Psoas muscle (tissue), 7 donors: ENCODE measurements at regions not wholly inside any gene's neighbourhood (a gene's known extent, or its start where the extent isn't known, plus 50 kb on each side); places are given as distances from the start of the nearest gene placed in this dataset.
"Not testable (repeated sequence)": the region's sequence is repeated elsewhere in the genome, so short reads cannot be mapped to it uniquely, and the experiment has no call there.

Source experiments
- ATAC-seq, 4 donors: fragments of 200-7000 bp; cut with Tn5 transposase; one replicate each; pipeline ENCODE4 v1.9.1; 2020; ENCODE audit warnings: moderate library complexity in 3 of 4, mild to moderate bottlenecking in 2 of 4
- DNase-seq, 2 donors: peaks; one replicate each; pipeline ENCODE4 v3.0.0-alpha.2; 2020
- H3K27ac ChIP-seq: fragments of 200-600 bp; one replicate; pipeline ENCODE4 v1.8.0; 2022
- H3K27me3 ChIP-seq, 3 donors: fragments of 200-600 bp in 1 of 3; one replicate each; pipeline versions ENCODE4 v1.6.1 to v1.8.0; 2013 to 2022; ENCODE audit warnings: low read length in 2 of 3, mild to moderate bottlenecking in 2 of 3, moderate library complexity in 1 of 3; ENCODE audit not compliant: insufficient read depth in 3 of 3
- H3K36me3 ChIP-seq, 2 donors: fragments of 200-600 bp in 1 of 2; one replicate each; pipeline versions ENCODE4 v1.6.1 to v1.8.0; 2013 to 2022; ENCODE audit warnings: low read depth in 1 of 2, mild to moderate bottlenecking in 1 of 2, moderate library complexity in 1 of 2; ENCODE audit not compliant: insufficient read depth in 1 of 2
- H3K4me1 ChIP-seq: fragments of 200-600 bp; one replicate; pipeline ENCODE4 v1.8.0; 2022
- H3K4me3 ChIP-seq: fragments of 200-600 bp; one replicate; pipeline ENCODE4 v1.8.0; 2022; ENCODE audit warnings: mild to moderate bottlenecking
- H3K9me3 ChIP-seq: fragments of 200-600 bp; one replicate; pipeline ENCODE4 v1.8.0; 2022
- WGBS, 3 donors: extraction: QIAGEN DNeasy Blood & Tissue Kit; methylation state at CpG; one replicate each; pipeline versions ENCODE4 v1.1.6 to v1.1.7; 2013; 5-methylcytosine and 5-hydroxymethylcytosine counted together
- intact Hi-C, 2 donors: fragments of 100-400 bp; cut with DNase I; formaldehyde crosslinking; loops; one replicate each; pipeline versions ENCODE4 v1.11.0 to v1.14.2; 2022
- donor health status: healthy with polysubstance abuse.
- donor health status: DM: no; HTN: no; CAD: no; lungs with moderate emphysema.
- donor health status: Bipolar disorder and iron deficiency.
- donor health status: healthy.
- donor health status: DM: yes; HTN: yes; CAD: no.
- donor health status: DM: no; HTN: no; CAD: no.
- donor health status: DM: yes; HTN: yes; CAD: no.

- ATAC-seq, intact Hi-C loops, H3K27ac ChIP-seq, H3K4me1 ChIP-seq, H3K27me3 ChIP-seq, H3K4me3 ChIP-seq, H3K36me3 ChIP-seq, DNase-seq, H3K9me3 ChIP-seq: not testable (repeated sequence)
- WGBS, 3 donors: 68 to 80% (median 74%) methylated on average over 4 of the region's 4 CpGs
Observed at GRCh38 chr16:29342937-29343336, 63.6 kb downstream of the NPIPB11 start.

DNA sequence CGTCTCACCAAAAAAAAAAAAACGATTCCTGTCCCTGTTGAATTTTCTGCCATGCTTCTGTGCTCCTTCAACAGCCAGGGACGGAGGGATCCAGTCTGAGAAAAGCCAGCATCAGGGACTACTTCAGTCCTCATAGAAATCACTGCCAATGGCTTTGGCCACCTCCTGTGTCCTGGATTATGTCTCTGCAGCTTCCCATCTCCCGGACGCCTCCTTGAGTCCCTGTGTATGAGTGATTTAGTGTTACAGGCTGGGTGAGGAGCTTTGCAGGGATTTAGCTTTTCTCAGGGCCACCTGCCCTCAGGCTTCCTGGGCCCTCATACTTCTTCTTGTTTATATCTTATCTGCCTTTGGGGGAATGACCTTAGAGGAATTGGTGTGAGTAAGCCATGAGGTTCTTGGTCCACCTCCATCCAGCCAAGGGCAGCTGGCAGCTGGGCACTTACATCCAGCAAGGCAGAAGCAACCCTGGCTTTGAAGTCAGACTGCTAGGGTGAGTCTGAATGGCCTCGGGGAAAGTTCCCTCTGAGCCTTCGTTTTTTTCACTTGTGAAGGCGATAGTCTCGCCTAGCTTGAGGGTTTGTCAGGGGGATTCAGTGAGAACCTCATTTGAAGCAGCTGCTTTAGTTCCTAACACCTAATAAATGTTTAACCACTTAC lies 65.6 kb downstream of the NPIPB11 start:
- WGBS, 3 donors: 43 to 52% (median 52%) methylated on average over 7 to 9 of the region's 9 CpGs
- H3K4me3 ChIP-seq, H3K27ac ChIP-seq, DNase-seq, intact Hi-C loops, H3K9me3 ChIP-seq, H3K27me3 ChIP-seq, H3K36me3 ChIP-seq, H3K4me1 ChIP-seq: not testable (repeated sequence)
- peak in 2 of 4 donors; percentile 26 to 54 for ATAC-seq

DNA sequence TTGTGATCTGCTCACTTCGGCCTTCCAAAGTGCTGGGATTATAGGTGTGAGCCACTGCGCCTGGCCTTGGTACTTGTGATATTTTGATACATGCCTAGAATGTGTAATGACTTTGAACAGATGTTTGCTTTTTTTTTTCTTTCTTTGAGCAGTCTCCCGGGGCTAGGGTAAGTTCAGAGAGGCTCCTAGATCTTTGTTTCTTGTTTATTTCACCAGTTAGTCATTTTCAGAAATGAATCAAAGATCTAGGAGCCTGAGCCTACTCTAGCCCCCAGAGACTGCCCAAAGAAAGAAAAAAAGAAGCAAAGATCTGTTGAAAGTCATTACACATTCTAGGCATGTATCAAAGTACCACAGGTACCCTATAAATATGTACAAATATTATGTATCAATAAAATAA lies 66.3 kb downstream of the NPIPB11 start:
- ATAC-seq, intact Hi-C loops: not testable (repeated sequence)
- 25 to 50% (median 40%) methylated on average over 3 of the region's 3 CpGs for WGBS, 3 donors

GRCh38 chr16:29338821-29339700 lies 67.5 kb downstream of the NPIPB11 start:
- H3K4me3 ChIP-seq, H3K27ac ChIP-seq, ATAC-seq, H3K4me1 ChIP-seq, H3K9me3 ChIP-seq, H3K36me3 ChIP-seq, DNase-seq, H3K27me3 ChIP-seq, intact Hi-C loops: not testable (repeated sequence)
- 83 to 86% (median 84%) methylated on average over 18 of the region's 18 CpGs for WGBS, 3 donors

More for the DNA sequence above, 66.3 kb downstream of the NPIPB11 start:
- H3K4me1 ChIP-seq, H3K27ac ChIP-seq, H3K9me3 ChIP-seq, H3K27me3 ChIP-seq, H3K36me3 ChIP-seq, H3K4me3 ChIP-seq, DNase-seq: not testable (repeated sequence)

- H3K9me3 ChIP-seq, ATAC-seq, DNase-seq, H3K27ac ChIP-seq, H3K36me3 ChIP-seq, intact Hi-C loops, H3K27me3 ChIP-seq, H3K4me3 ChIP-seq, H3K4me1 ChIP-seq: not testable (repeated sequence)
- WGBS, 3 donors: 89 to 95% (median 95%) methylated on average over 15 to 18 of the region's 18 CpGs
Observed at GRCh38 chr16:29337385-29337901, 69.1 kb downstream of the NPIPB11 start.

DNA sequence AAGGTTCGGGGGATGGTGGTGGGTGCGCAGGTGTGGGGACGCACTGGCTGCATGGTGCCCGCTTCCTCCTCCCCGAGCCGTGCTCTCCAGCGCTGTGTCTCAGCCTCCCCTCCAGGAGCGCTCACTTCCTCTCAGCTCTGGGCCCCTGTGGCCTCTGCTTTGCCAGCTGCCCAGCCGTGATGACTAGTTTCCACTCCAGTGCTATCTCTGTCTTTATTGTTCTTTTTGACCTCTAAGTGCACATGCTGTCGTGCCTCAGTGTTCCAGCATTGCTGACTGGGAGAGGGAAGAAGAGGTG lies 71.0 kb downstream of the NPIPB11 start:
- H3K36me3 ChIP-seq, H3K4me3 ChIP-seq, H3K9me3 ChIP-seq, H3K27ac ChIP-seq, intact Hi-C loops, ATAC-seq, DNase-seq, H3K27me3 ChIP-seq, H3K4me1 ChIP-seq: not testable (repeated sequence)
- 76 to 92% (median 79%) methylated on average over 9 to 10 of the region's 10 CpGs for WGBS, 3 donors

- H3K27me3 ChIP-seq, H3K36me3 ChIP-seq, intact Hi-C loops, H3K27ac ChIP-seq, ATAC-seq, H3K4me1 ChIP-seq, DNase-seq, H3K9me3 ChIP-seq, H3K4me3 ChIP-seq: not testable (repeated sequence)
- 88 to 89% (median 88%) methylated on average over 11 to 17 of the region's 17 CpGs for WGBS, 3 donors
Observed at GRCh38 chr16:29334776-29335548, 71.5 kb downstream of the NPIPB11 start.

GRCh38 chr16:29333492-29334097 lies 72.9 kb downstream of the NPIPB11 start:
- H3K36me3 ChIP-seq, ATAC-seq, H3K4me3 ChIP-seq, H3K9me3 ChIP-seq, H3K27ac ChIP-seq, H3K4me1 ChIP-seq, intact Hi-C loops, H3K27me3 ChIP-seq, DNase-seq: not testable (repeated sequence)
- WGBS, 3 donors: 79 to 86% (median 85%) methylated on average over 16 to 20 of the region's 20 CpGs

- WGBS, 3 donors: 98 to 99% (median 99%) methylated on average over 4 to 5 of the region's 5 CpGs
- ATAC-seq, intact Hi-C loops, H3K36me3 ChIP-seq, H3K27me3 ChIP-seq, H3K4me3 ChIP-seq, H3K9me3 ChIP-seq, H3K27ac ChIP-seq, H3K4me1 ChIP-seq, DNase-seq: not testable (repeated sequence)
Observed at GRCh38 chr16:29330623-29331022, 75.9 kb downstream of the NPIPB11 start.

GRCh38 chr16:29328528-29328927 lies 78.0 kb downstream of the NPIPB11 start:
- intact Hi-C loops, H3K9me3 ChIP-seq, H3K36me3 ChIP-seq, ATAC-seq, H3K27me3 ChIP-seq, H3K27ac ChIP-seq, H3K4me3 ChIP-seq, H3K4me1 ChIP-seq, DNase-seq: not testable (repeated sequence)
- WGBS, 3 donors: 66 to 81% (median 73%) methylated on average over 10 to 11 of the region's 11 CpGs
